ENCODE measurements at regions not wholly inside any gene's neighbourhood (a gene's known extent, or its start where the extent isn't known, plus 50 kb on each side); places are given as distances from the start of the nearest gene placed in this dataset.

- no peak for TF ChIP-seq EZH2 (IDR thresholded peaks at IDR 0.05)
- Histone ChIP-seq H3K9ac (ENCODE audit: insufficient read length) (no peak overlapping the region), H3K4me3 (no peak overlapping the region), H3K27ac (no peak overlapping the region), H3K9me3 (ENCODE audit: low read depth, low read length) (no peaks in the 10 kb centered on the region), H3K36me3 (ENCODE audit: insufficient read depth, low read length) (no peaks in the 10 kb centered on the region)
- no peak for DNase-seq (ENCODE audit: low read depth, low spot score)
Observed at GRCh38 chr3:168485936-168486335, 390.2 kb upstream of the GOLIM4 start.

GRCh38 chr3:168476360-168476980, 380.7 kb upstream of the GOLIM4 start:
- Histone ChIP-seq H3K27ac (no peak overlapping the region), H3K36me3 (ENCODE audit: insufficient read depth, low read length) (no peaks in the 10 kb centered on the region), H3K9ac (ENCODE audit: insufficient read length) (no peak overlapping the region), H3K4me3 (no peak overlapping the region), H3K9me3 (ENCODE audit: low read depth, low read length) (no peaks in the 10 kb centered on the region)
- no peak for TF ChIP-seq FOXP2 (optimal IDR thresholded peaks at IDR 0.05; ENCODE audit: control extremely low read depth, extremely low read length, insufficient read depth)
- no peak for TF ChIP-seq POLR2AphosphoS5 (IDR thresholded peaks at IDR 0.05; ENCODE audit: borderline replicate concordance, low read depth, low read length)
- TF ChIP-seq EZH2 (IDR thresholded peaks at IDR 0.05): no peak
- DNase-seq (ENCODE audit: low read depth, low spot score): no peak

GRCh38 chr3:168475704-168476103, 380.0 kb upstream of the GOLIM4 start:
- no peak for DNase-seq (ENCODE audit: low read depth, low spot score)
- H3K9ac ChIP-seq (ENCODE audit: insufficient read length): no peak overlapping the region
- no peak for TF ChIP-seq EZH2 (IDR thresholded peaks at IDR 0.05)
- TF ChIP-seq FOXP2 (optimal IDR thresholded peaks at IDR 0.05; ENCODE audit: control extremely low read depth, extremely low read length, insufficient read depth): no peak
- no peak for TF ChIP-seq POLR2AphosphoS5 (IDR thresholded peaks at IDR 0.05; ENCODE audit: borderline replicate concordance, low read depth, low read length)

GRCh38 chr3:168473334-168473890, 377.7 kb upstream of the GOLIM4 start:
- no peak overlapping the region for H3K27ac ChIP-seq
- no peak for TF ChIP-seq EZH2 (IDR thresholded peaks at IDR 0.05)
- TF ChIP-seq FOXP2 (optimal IDR thresholded peaks at IDR 0.05; ENCODE audit: control extremely low read depth, extremely low read length, insufficient read depth): no peak
- TF ChIP-seq POLR2AphosphoS5 (IDR thresholded peaks at IDR 0.05; ENCODE audit: borderline replicate concordance, low read depth, low read length): no peak
- H3K36me3 ChIP-seq (ENCODE audit: insufficient read depth, low read length): no peaks in the 10 kb centered on the region
- H3K4me3 ChIP-seq: no peak overlapping the region
- no peaks in the 10 kb centered on the region for H3K9me3 ChIP-seq (ENCODE audit: low read depth, low read length)
- DNase-seq (ENCODE audit: low read depth, low spot score): no peak
- no peak overlapping the region for H3K9ac ChIP-seq (ENCODE audit: insufficient read length)

More at GRCh38 chr3:168475704-168476103, 380.0 kb upstream of the GOLIM4 start:
- Histone ChIP-seq H3K9me3 (ENCODE audit: low read depth, low read length) (no peaks in the 10 kb centered on the region), H3K27ac (no peak overlapping the region), H3K4me3 (no peak overlapping the region), H3K36me3 (ENCODE audit: insufficient read depth, low read length) (no peaks in the 10 kb centered on the region)

GRCh38 chr3:168472783-168473182, 377.1 kb upstream of the GOLIM4 start:
- Histone ChIP-seq H3K9ac (ENCODE audit: insufficient read length) (no peak overlapping the region), H3K36me3 (ENCODE audit: insufficient read depth, low read length) (no peaks in the 10 kb centered on the region), H3K4me3 (no peak overlapping the region), H3K9me3 (ENCODE audit: low read depth, low read length) (no peaks in the 10 kb centered on the region), H3K27ac (no peak overlapping the region)
- DNase-seq (ENCODE audit: low read depth, low spot score): no peak
- TF ChIP-seq FOXP2 (optimal IDR thresholded peaks at IDR 0.05; ENCODE audit: control extremely low read depth, extremely low read length, insufficient read depth): no peak
- TF ChIP-seq POLR2AphosphoS5 (IDR thresholded peaks at IDR 0.05; ENCODE audit: borderline replicate concordance, low read depth, low read length): no peak
- no peak for TF ChIP-seq EZH2 (IDR thresholded peaks at IDR 0.05)

- Histone ChIP-seq H3K9me3 (ENCODE audit: low read depth, low read length) (no peaks in the 10 kb centered on the region), H3K27ac (no peak overlapping the region), H3K9ac (ENCODE audit: insufficient read length) (no peak overlapping the region), H3K4me3 (no peak overlapping the region), H3K36me3 (ENCODE audit: insufficient read depth, low read length) (no peaks in the 10 kb centered on the region)
- no peak for TF ChIP-seq POLR2AphosphoS5 (IDR thresholded peaks at IDR 0.05; ENCODE audit: borderline replicate concordance, low read depth, low read length)
- no peak for TF ChIP-seq FOXP2 (optimal IDR thresholded peaks at IDR 0.05; ENCODE audit: control extremely low read depth, extremely low read length, insufficient read depth)
- TF ChIP-seq EZH2 (IDR thresholded peaks at IDR 0.05): no peak
- DNase-seq (ENCODE audit: low read depth, low spot score): no peak
Observed at GRCh38 chr3:168470380-168470779, 374.7 kb upstream of the GOLIM4 start.

- Histone ChIP-seq H3K9ac (ENCODE audit: insufficient read length) (no peak overlapping the region), H3K4me3 (no peak overlapping the region), H3K27ac (no peak overlapping the region), H3K9me3 (ENCODE audit: low read depth, low read length) (no peaks in the 10 kb centered on the region), H3K36me3 (ENCODE audit: insufficient read depth, low read length) (no peaks in the 10 kb centered on the region)
- TF ChIP-seq FOXP2 (optimal IDR thresholded peaks at IDR 0.05; ENCODE audit: control extremely low read depth, extremely low read length, insufficient read depth) (no peak), POLR2AphosphoS5 (IDR thresholded peaks at IDR 0.05; ENCODE audit: borderline replicate concordance, low read depth, low read length) (no peak), EZH2 (IDR thresholded peaks at IDR 0.05) (no peak)
- DNase-seq (ENCODE audit: low read depth, low spot score): no peak
Observed at GRCh38 chr3:168469436-168469835, 373.7 kb upstream of the GOLIM4 start.

GRCh38 chr3:168467115-168467714, 371.5 kb upstream of the GOLIM4 start:
- no peak for TF ChIP-seq FOXP2 (optimal IDR thresholded peaks at IDR 0.05; ENCODE audit: control extremely low read depth, extremely low read length, insufficient read depth)
- no peak for TF ChIP-seq POLR2AphosphoS5 (IDR thresholded peaks at IDR 0.05; ENCODE audit: borderline replicate concordance, low read depth, low read length)
- TF ChIP-seq EZH2 (IDR thresholded peaks at IDR 0.05): no peak
- Histone ChIP-seq H3K27ac (no peak overlapping the region), H3K36me3 (ENCODE audit: insufficient read depth, low read length) (no peaks in the 10 kb centered on the region), H3K9ac (ENCODE audit: insufficient read length) (no peak overlapping the region), H3K9me3 (ENCODE audit: low read depth, low read length) (no peaks in the 10 kb centered on the region), H3K4me3 (no peak overlapping the region)
- no peak for DNase-seq (ENCODE audit: low read depth, low spot score)
